ENCODE measurements at regions not wholly inside any gene's neighbourhood (a gene's known extent, or its start where the extent isn't known, plus 50 kb on each side); places are given as distances from the start of the nearest gene placed in this dataset.

DNA sequence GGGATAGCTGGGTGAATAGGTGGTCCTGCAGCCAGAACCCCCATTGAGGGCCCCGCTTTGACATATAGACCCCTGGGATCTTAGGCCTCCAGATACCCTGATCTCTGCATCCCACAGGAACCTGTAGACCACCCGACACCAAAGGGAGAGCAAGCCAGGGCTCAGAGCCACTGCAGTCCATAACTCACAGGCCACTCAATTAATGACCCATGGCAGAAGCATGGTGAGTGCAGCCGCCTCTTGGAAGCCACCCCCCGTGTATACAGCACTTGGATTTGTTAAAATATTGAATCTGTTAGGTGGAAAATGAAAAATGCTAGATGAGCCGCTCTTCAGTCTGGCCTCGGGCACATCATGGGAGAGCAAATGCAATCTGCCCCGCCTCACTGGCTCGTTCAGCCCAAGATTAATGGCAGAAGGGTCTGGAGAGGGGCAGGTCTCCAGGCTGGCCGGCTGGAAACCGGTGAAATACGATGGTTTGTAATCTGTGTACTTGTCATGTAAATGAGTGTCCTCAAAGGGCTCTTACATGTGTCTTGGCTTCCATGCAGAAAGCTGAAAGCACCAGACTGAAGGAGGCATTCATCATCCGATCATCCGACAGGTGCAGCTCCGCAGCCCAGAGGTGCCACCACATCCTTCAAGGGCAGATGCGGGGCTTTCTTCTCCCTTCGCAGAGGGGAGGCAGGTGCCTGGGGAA is 111.3 kb downstream of the OLFM1 start:
- TF ChIP-seq EP300 (IDR thresholded peaks at IDR 0.05) = no peak
- TF ChIP-seq, protein P1, sequence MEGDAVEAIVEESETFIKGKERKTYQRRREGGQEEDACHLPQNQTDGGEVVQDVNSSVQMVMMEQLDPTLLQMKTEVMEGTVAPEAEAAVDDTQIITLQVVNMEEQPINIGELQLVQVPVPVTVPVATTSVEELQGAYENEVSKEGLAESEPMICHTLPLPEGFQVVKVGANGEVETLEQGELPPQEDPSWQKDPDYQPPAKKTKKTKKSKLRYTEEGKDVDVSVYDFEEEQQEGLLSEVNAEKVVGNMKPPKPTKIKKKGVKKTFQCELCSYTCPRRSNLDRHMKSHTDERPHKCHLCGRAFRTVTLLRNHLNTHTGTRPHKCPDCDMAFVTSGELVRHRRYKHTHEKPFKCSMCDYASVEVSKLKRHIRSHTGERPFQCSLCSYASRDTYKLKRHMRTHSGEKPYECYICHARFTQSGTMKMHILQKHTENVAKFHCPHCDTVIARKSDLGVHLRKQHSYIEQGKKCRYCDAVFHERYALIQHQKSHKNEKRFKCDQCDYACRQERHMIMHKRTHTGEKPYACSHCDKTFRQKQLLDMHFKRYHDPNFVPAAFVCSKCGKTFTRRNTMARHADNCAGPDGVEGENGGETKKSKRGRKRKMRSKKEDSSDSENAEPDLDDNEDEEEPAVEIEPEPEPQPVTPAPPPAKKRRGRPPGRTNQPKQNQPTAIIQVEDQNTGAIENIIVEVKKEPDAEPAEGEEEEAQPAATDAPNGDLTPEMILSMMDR (IDR thresholded peaks at IDR 0.05) = no peak
